Smooth muscle cell (in vitro differentiated cells): ENCODE measurements at regions not wholly inside any gene's neighbourhood (a gene's known extent, or its start where the extent isn't known, plus 50 kb on each side); places are given as distances from the start of the nearest gene placed in this dataset.

Experiments used
- DNase-seq: peaks from one replicate; lab custom pipeline; 2025; ENCODE audit not compliant: unreplicated experiment; lab: John Stamatoyannopoulos, UW
- H2AFZ ChIP-seq: fragments of 200-600 bp; sonication (generic); 2 replicates; pipeline ENCODE4 v1.6.0; 2016; ENCODE audit warnings: antibody characterized with exemption, low read depth, mild to moderate bottlenecking
- H3F3A ChIP-seq: fragments of 200-600 bp; sonication (generic); 2 replicates; pipeline ENCODE4 v1.6.0; 2017; ENCODE audit warnings: antibody characterized with exemption, low read depth
- H3K27ac ChIP-seq: fragments of 200-600 bp; sonication (generic); 2 replicates; pipeline ENCODE4 v1.5.1; 2016; ENCODE audit warnings: low read depth, mild to moderate bottlenecking
- H3K27me3 ChIP-seq: fragments of 200-600 bp; sonication (generic); 2 replicates; pipeline ENCODE4 v1.6.1; 2016; ENCODE audit warnings: low read depth, mild to moderate bottlenecking
- H3K36me3 ChIP-seq: fragments of 200-600 bp; sonication (generic); 2 replicates; pipeline ENCODE4 v1.5.1; 2016; ENCODE audit warnings: low read depth
- H3K4me1 ChIP-seq: fragments of 200-600 bp; sonication (generic); 2 replicates; pipeline ENCODE4 v1.5.1; 2016; ENCODE audit warnings: low read depth
- H3K4me2 ChIP-seq: fragments of 200-600 bp; sonication (generic); 2 replicates; pipeline ENCODE4 v1.6.0; 2016; ENCODE audit warnings: mild to moderate bottlenecking
- H3K4me3 ChIP-seq: fragments of 200-600 bp; sonication (generic); 2 replicates; pipeline ENCODE4 v1.5.1; 2016; ENCODE audit warnings: mild to moderate bottlenecking
- H3K79me2 ChIP-seq: fragments of 200-600 bp; sonication (generic); 2 replicates; pipeline ENCODE4 v1.6.0; 2016; ENCODE audit warnings: low read depth, mild to moderate bottlenecking
- H3K9ac ChIP-seq: fragments of 200-600 bp; sonication (generic); 2 replicates; pipeline ENCODE4 v1.6.0; 2016; ENCODE audit warnings: low read depth
- H3K9me3 ChIP-seq: fragments of 200-600 bp; sonication (generic); replicated peaks from 2 replicates; pipeline ENCODE4 v1.5.1; 2016; ENCODE audit warnings: low read depth
- H4K20me1 ChIP-seq: fragments of 200-600 bp; sonication (generic); 2 replicates; pipeline ENCODE4 v1.6.0; 2016; ENCODE audit warnings: low read depth
- WGBS: methylation state at CpG from one replicate; pipeline ENCODE4 v1.1.7; 2016; ENCODE audit warnings: low lambda C conversion rate; 5-methylcytosine and 5-hydroxymethylcytosine counted together
- TF ChIP-seq, protein P1 (sequence below): fragments of 200-600 bp; sonication (generic); IDR thresholded peaks from 2 replicates; pipeline ENCODE4 v1.5.1; 2017; ENCODE audit warnings: borderline replicate concordance, mild to moderate bottlenecking, antibody characterized with exemption; ENCODE audit not compliant: insufficient read depth, poor library complexity, severe bottlenecking

GRCh38 chr6:133608620-133609019 lies 280.3 kb upstream of the TCF21 start:
- Histone ChIP-seq H3K9me3 (no peaks in the 10 kb centered on the region), H3K36me3 (no peaks in the 10 kb centered on the region), H4K20me1 (no peaks in the 10 kb centered on the region), H3K27ac (no peak overlapping the region), H3K27me3 (no peaks in the 10 kb centered on the region), H3K4me3 (no peak overlapping the region), H3K4me2 (no peak overlapping the region), H2AFZ (no peak overlapping the region), H3K4me1 (no peaks in the 10 kb centered on the region), H3K79me2 (no peaks in the 10 kb centered on the region), H3K9ac (no peak overlapping the region), H3F3A (peaks cover 4% of the 10 kb centered on the region)
- 97% methylated on average over 9 of the region's 9 CpGs for whole genome bisulfite sequencing
- TF ChIP-seq, protein P1, sequence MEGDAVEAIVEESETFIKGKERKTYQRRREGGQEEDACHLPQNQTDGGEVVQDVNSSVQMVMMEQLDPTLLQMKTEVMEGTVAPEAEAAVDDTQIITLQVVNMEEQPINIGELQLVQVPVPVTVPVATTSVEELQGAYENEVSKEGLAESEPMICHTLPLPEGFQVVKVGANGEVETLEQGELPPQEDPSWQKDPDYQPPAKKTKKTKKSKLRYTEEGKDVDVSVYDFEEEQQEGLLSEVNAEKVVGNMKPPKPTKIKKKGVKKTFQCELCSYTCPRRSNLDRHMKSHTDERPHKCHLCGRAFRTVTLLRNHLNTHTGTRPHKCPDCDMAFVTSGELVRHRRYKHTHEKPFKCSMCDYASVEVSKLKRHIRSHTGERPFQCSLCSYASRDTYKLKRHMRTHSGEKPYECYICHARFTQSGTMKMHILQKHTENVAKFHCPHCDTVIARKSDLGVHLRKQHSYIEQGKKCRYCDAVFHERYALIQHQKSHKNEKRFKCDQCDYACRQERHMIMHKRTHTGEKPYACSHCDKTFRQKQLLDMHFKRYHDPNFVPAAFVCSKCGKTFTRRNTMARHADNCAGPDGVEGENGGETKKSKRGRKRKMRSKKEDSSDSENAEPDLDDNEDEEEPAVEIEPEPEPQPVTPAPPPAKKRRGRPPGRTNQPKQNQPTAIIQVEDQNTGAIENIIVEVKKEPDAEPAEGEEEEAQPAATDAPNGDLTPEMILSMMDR: no peak
- DNase-seq: no peak

DNA sequence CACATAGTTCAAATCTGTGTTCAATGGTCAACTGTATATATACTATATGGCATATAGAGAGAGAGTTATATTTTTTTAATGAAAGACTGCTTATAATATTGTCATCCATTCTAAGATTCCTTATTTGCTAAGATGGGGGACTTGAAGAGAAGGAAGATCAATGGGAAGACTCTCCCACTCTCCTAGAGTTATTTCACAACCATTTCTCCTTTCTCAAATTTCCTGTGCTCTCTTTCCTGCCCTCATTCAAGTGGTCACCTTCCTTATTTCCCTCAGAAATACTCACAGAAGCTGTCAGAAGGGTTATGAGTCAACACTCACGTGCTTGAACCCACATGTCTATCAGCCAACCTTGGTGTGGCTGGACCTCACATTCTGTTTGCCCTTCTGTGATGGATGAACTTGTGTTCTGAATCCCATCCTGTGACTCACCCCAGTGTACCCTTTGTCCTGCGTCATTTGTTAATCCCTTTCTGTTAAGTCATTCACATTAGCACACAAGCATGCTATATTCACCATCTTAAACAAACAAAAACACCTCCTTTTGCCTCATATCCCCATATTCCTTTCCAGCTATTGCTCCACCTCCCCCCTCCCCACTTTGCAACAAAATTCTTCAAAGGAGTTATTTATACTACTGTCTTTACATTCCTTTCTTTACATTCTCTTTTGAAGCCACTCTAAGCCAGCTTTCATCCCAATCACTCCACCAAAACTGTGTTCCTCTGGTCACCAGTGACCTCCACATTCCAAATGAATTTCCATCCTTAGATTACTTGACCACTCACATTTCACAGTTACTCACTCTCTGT lies 279.3 kb upstream of the TCF21 start:
- WGBS: 20% methylated on average over 2 of the region's 2 CpGs
- H3K9ac ChIP-seq: peak overlapping the region; percentile 28
- no peaks in the 10 kb centered on the region for H3K4me1 ChIP-seq
- H3K4me3 ChIP-seq: no peak overlapping the region
- no peaks in the 10 kb centered on the region for H3K9me3 ChIP-seq
- H3K4me2 ChIP-seq: peak overlapping the region; percentile 40
- peak overlapping the region; percentile 79 for H3K27ac ChIP-seq
- no peaks in the 10 kb centered on the region for H3K36me3 ChIP-seq
- DNase-seq: no peak
- TF ChIP-seq, protein P1: no peak
- no peak overlapping the region for H2AFZ ChIP-seq
- no peaks in the 10 kb centered on the region for H3K27me3 ChIP-seq
- peaks cover 4% of the 10 kb centered on the region for H3F3A ChIP-seq
- no peaks in the 10 kb centered on the region for H4K20me1 ChIP-seq
- no peaks in the 10 kb centered on the region for H3K79me2 ChIP-seq

- 60% methylated on average over 2 of the region's 2 CpGs for WGBS
- Histone ChIP-seq H3K9ac (peak overlapping the region; percentile 28), H3K4me1 (no peaks in the 10 kb centered on the region), H3K36me3 (no peaks in the 10 kb centered on the region), H3K79me2 (no peaks in the 10 kb centered on the region), H3K4me2 (peak overlapping the region; percentile 40), H3K9me3 (no peaks in the 10 kb centered on the region), H2AFZ (no peak overlapping the region), H4K20me1 (no peaks in the 10 kb centered on the region), H3F3A (peaks cover 4% of the 10 kb centered on the region), H3K27me3 (no peaks in the 10 kb centered on the region), H3K4me3 (no peak overlapping the region), H3K27ac (peak overlapping the region; percentile 79)
- no peak for DNase-seq
- TF ChIP-seq, protein P1: no peak
Observed at GRCh38 chr6:133610227-133610840, 278.6 kb upstream of the TCF21 start.
